ENCODE measurements at regions not wholly inside any gene's neighbourhood (a gene's known extent, or its start where the extent isn't known, plus 50 kb on each side); places are given as distances from the start of the nearest gene placed in this dataset.

GRCh38 chr2:128981353-128981752 lies 662.7 kb upstream of the HS6ST1 start:
- Mint-ChIP-seq H3K36me3 (ENCODE audit: low read depth) (no peaks in the 10 kb centered on the region), H3K9me3 (no peaks in the 10 kb centered on the region), H3K27me3 (ENCODE audit: low read depth) (peaks cover 8% of the 10 kb centered on the region), H3K27ac (no peak overlapping the region), H3K4me1 (peaks cover 5% of the 10 kb centered on the region), H3K4me3 (no peak overlapping the region)
- TF ChIP-seq, protein P1, sequence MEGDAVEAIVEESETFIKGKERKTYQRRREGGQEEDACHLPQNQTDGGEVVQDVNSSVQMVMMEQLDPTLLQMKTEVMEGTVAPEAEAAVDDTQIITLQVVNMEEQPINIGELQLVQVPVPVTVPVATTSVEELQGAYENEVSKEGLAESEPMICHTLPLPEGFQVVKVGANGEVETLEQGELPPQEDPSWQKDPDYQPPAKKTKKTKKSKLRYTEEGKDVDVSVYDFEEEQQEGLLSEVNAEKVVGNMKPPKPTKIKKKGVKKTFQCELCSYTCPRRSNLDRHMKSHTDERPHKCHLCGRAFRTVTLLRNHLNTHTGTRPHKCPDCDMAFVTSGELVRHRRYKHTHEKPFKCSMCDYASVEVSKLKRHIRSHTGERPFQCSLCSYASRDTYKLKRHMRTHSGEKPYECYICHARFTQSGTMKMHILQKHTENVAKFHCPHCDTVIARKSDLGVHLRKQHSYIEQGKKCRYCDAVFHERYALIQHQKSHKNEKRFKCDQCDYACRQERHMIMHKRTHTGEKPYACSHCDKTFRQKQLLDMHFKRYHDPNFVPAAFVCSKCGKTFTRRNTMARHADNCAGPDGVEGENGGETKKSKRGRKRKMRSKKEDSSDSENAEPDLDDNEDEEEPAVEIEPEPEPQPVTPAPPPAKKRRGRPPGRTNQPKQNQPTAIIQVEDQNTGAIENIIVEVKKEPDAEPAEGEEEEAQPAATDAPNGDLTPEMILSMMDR (IDR thresholded peaks at IDR 0.05; ENCODE audit: unreplicated experiment in 3 of 3): no peak

DNA sequence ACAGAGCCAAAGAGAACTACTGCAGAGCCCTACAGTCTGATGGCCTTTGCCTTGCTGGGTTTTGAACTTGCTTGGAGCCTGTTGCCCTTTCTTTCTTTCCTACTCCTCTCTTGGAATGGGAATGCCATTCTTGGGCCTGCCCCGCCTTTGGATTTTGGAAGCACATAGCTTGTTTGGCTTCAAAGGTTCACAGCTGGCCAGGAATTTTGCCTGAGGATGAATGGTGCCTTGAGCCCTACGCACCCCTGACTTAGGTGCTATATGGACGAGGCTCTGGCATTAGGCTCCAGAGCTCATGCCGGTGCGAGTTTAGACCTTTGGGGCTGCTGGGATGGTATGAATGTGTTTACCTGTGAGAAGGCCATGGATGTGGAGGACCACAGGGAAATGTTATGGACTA lies 663.3 kb upstream of the HS6ST1 start:
- Mint-ChIP-seq H3K4me1 (peaks cover 6% of the 10 kb centered on the region), H3K27me3 (ENCODE audit: low read depth) (peaks cover 8% of the 10 kb centered on the region), H3K27ac (no peak overlapping the region)

GRCh38 chr2:128982670-128983069 lies 664.0 kb upstream of the HS6ST1 start:
- H3K9me3 Mint-ChIP-seq: no peaks in the 10 kb centered on the region
- H3K36me3 Mint-ChIP-seq (ENCODE audit: low read depth): no peaks in the 10 kb centered on the region
- H3K27me3 Mint-ChIP-seq (ENCODE audit: low read depth): peaks cover 8% of the 10 kb centered on the region
- TF ChIP-seq, protein P1 (IDR thresholded peaks at IDR 0.05; ENCODE audit: unreplicated experiment in 3 of 3): no peak
- no peak overlapping the region for H3K4me3 Mint-ChIP-seq
- H3K27ac Mint-ChIP-seq: no peak overlapping the region
- peaks cover 6% of the 10 kb centered on the region for H3K4me1 Mint-ChIP-seq

More for the DNA sequence above, 663.3 kb upstream of the HS6ST1 start:
- H3K4me3 Mint-ChIP-seq: no peak overlapping the region
- no peaks in the 10 kb centered on the region for H3K9me3 Mint-ChIP-seq
- TF ChIP-seq, protein P1 (IDR thresholded peaks at IDR 0.05; ENCODE audit: unreplicated experiment in 3 of 3): no peak
- no peaks in the 10 kb centered on the region for H3K36me3 Mint-ChIP-seq (ENCODE audit: low read depth)

- TF ChIP-seq, protein P1 (IDR thresholded peaks at IDR 0.05; ENCODE audit: unreplicated experiment in 3 of 3): no peak
- H3K27ac Mint-ChIP-seq: no peak overlapping the region
Measured at GRCh38 chr2:128983094-128983493, 664.4 kb upstream of the HS6ST1 start.

GRCh38 chr2:128984081-128984480 lies 665.4 kb upstream of the HS6ST1 start:
- TF ChIP-seq, protein P1 (IDR thresholded peaks at IDR 0.05; ENCODE audit: unreplicated experiment in 3 of 3): no peak
- Mint-ChIP-seq H3K4me3 (no peak overlapping the region), H3K36me3 (ENCODE audit: low read depth) (no peaks in the 10 kb centered on the region), H3K9me3 (no peaks in the 10 kb centered on the region), H3K4me1 (peaks cover 6% of the 10 kb centered on the region), H3K27me3 (ENCODE audit: low read depth) (peaks cover 2% of the 10 kb centered on the region), H3K27ac (no peak overlapping the region)

More at GRCh38 chr2:128983094-128983493, 664.4 kb upstream of the HS6ST1 start:
- no peak overlapping the region for H3K4me3 Mint-ChIP-seq
- no peaks in the 10 kb centered on the region for H3K36me3 Mint-ChIP-seq (ENCODE audit: low read depth)
- H3K9me3 Mint-ChIP-seq: no peaks in the 10 kb centered on the region
- H3K4me1 Mint-ChIP-seq: peaks cover 6% of the 10 kb centered on the region
- peaks cover 8% of the 10 kb centered on the region for H3K27me3 Mint-ChIP-seq (ENCODE audit: low read depth)

DNA sequence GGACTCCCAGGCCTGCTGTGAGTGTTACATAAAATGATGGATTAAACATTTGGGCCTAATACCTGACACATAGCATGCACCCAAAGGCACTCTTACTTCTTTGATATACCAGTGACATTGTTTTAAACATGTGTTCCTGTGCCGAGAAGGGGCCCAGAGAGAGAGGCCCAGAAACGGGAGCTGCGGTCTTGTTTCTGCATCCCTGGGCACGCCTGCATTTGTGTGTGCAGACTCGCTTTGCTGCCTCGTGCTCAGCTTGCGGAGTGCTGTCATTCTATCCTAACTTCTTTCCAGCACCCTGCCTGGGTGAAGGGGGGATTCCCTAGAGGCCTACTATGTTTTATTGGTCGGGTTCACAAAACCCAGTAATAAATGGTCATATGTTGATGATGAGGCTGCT lies 666.2 kb upstream of the HS6ST1 start:
- H3K27ac Mint-ChIP-seq: no peak overlapping the region
- H3K4me1 Mint-ChIP-seq: peaks cover 6% of the 10 kb centered on the region
- TF ChIP-seq, protein P1 (IDR thresholded peaks at IDR 0.05; ENCODE audit: unreplicated experiment in 3 of 3): no peak
- H3K27me3 Mint-ChIP-seq (ENCODE audit: low read depth): peaks cover 3% of the 10 kb centered on the region
- no peak overlapping the region for H3K4me3 Mint-ChIP-seq
- H3K9me3 Mint-ChIP-seq: no peaks in the 10 kb centered on the region
- H3K36me3 Mint-ChIP-seq (ENCODE audit: low read depth): no peaks in the 10 kb centered on the region

Measured in nephron (organoid).